ENCODE measurements at regions not wholly inside any gene's neighbourhood (a gene's known extent, or its start where the extent isn't known, plus 50 kb on each side); places are given as distances from the start of the nearest gene placed in this dataset.

DNA sequence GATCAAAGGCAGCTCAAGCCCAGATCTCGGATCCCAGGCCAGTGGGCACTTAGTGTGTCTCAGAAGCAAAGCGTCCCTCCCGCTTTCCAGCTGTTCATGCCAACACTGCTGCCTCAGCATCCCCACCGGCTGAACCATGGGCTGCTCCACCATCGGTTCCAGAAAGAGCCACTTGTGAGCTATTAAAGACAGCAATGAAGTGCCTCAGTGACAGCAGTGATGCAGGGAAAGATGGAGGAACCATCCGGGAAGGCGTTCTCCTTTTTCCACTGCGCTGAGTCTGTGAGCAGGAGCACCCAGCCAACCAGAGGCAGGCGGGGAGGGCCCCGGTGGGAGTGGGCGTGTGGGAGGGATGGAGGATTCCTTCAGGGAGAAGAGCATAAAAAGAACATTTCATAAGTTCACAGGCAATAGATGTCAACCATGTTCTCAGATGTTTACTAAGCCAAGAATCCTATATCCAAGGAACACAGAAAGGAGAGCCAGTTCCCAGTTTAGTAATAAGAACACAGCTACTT lies 96.2 kb upstream of the MKI67 start:
- DNase-seq: no peak

DNA sequence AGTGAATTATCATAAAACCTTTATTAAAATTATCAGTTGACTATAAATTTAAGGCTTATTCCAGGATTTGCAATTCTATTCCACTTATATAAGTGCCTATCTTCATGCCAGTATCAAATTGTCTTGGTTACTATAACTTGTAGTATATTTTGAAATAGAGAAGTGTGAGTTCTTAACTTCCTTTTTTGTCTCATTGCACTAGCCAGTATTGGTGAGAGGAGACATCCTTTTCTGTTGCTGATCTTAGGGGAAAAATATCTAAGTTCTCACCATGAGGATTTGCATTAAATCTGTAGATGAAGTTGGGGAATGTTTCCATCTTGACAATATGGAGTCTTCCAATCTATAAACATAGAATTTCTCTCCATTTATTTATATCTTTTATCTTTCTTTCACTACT lies 104.2 kb upstream of the MKI67 start:
- no peak for DNase-seq

- DNase-seq: no peak
Observed at GRCh38 chr10:128233422-128233821, 107.2 kb upstream of the MKI67 start.

- no peak for DNase-seq
Observed at GRCh38 chr10:128237710-128238109, 111.5 kb upstream of the MKI67 start.

DNA sequence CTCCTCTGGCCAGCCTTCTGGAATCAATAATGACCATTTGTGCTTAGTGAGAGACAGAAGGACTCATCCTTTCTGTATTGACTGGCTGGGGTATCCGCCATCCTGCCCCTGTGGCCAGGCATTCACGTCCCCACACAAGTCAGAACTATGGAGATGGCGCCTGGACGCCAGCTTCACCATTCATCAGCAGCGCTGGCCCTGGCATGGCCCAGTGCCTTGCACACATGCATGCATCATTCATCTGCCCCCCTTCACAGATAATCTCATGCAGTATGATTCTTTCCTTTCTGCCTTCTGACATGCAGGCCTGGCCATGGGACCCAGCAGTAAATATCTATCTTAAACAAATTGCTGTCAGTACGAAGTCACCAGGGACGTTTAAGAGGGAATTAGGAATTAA lies 114.8 kb upstream of the MKI67 start:
- no peak for DNase-seq

DNA sequence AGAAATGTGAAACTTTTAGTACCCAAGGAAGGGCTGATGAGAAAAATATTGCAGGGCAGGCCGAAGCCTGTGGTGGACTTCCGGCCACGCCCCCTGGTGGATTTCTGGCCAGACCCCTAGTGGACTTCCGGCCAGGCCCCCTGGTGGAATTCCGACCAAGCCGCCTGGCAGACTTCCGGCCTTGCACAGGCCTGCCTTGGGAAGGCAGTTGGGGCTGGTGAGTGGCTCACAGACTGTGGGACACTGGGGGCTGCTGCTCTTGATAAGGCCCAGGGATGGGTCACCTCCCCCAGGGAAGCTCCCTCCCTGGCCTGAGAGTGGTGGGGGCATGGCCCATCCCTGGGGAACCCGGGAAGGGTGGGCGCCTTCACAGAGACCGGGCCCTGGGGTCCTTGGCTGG lies 116.4 kb upstream of the MKI67 start:
- DNase-seq: no peak

- no peak for DNase-seq
Observed at GRCh38 chr10:128245026-128245425, 118.8 kb upstream of the MKI67 start.

- DNase-seq: no peak
Observed at GRCh38 chr10:128247576-128247975, 121.4 kb upstream of the MKI67 start.

GRCh38 chr10:128254476-128254875 lies 128.3 kb upstream of the MKI67 start:
- DNase-seq: no peak

DNA sequence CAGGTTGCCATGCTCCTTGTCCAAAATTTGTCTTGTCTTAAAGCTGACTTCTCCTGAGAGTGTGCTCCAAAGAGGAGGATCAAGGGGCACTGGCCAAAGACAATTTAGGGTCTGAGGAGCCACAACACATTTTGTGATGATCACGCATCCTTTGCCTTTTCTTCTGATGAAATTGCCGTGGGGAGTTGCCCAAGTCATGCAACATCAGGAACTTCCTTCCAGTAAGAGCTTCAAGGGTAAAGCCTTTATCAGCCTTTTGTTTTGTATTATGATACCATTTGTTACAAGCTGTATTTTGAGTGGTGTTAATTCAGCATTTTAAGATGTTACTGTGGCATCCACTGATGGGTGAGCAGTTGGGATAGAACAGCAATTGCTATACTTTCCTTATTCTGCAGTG lies 131.2 kb upstream of the MKI67 start:
- no peak for DNase-seq

GRCh38 chr10:128258421-128258976 lies 132.3 kb upstream of the MKI67 start:
- DNase-seq: no peak

GRCh38 chr10:128263891-128264688 lies 137.9 kb upstream of the MKI67 start:
- DNase-seq: peak; percentile 32

- DNase-seq: no peak
Observed at GRCh38 chr10:128265596-128265995, 139.4 kb upstream of the MKI67 start.

GRCh38 chr10:128267581-128267980 lies 141.4 kb upstream of the MKI67 start:
- DNase-seq: no peak

DNA sequence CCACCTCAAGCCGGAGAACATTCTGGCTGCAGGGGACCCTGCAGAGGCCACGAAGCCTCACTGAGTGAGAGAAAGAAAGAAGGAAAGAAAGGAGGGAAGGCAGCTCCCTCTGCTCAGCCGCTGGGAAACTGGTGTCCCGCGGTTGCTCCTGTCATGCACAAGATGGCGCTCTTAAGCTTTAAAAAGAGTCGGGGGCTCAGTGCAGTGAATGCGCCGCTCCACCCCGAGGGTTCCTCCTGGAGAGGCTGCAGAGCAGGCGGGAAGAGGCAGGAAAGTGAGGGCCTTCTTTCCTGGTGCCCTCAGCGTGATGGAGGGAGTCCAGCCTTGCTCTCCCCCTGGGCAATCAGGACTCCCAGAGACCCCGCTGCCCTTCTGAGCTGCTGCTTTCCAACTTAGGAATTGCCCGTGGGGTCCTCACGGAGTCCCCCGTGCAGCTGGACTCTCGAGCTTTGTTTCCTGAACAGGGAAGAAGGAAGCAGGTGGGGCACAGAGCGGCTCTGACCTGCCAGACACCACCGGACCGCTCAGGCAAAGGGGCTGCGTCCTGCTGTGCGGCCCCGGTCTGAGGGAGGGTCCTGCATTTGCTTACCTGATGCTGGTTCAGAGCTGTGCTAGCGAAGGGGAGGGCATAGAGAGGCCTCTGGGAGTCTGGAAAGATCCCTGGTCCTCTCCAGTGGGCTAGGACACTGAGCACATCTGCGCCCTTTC lies 141.9 kb upstream of the MKI67 start:
- DNase-seq: peak; percentile 7

- DNase-seq: no peak
Observed at GRCh38 chr10:128274938-128275337, 148.7 kb upstream of the MKI67 start.

GRCh38 chr10:128275388-128276177 lies 149.4 kb upstream of the MKI67 start:
- DNase-seq: no peak

GRCh38 chr10:128277267-128277840 lies 151.1 kb upstream of the MKI67 start:
- DNase-seq: no peak

DNA sequence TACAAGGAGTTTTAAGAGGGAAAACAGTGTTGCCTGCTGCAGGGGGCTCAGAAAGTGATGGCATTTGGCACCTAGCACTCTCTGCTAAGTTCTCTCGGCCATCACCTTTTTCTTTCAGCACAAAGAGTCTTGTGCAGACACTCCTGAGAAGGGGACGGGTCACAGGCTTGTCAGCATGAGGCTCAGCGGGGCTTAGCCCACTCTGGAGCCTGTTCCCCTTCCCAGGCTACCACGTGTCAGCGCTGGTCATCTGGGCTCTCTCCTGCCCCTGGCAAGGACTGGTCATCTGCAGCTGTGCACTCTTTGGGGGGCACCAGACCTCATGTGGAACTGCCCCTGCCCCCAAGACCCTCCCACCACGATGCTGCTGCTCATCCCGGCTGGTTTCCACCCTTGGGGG lies 152.1 kb upstream of the MKI67 start:
- DNase-seq: no peak

DNA sequence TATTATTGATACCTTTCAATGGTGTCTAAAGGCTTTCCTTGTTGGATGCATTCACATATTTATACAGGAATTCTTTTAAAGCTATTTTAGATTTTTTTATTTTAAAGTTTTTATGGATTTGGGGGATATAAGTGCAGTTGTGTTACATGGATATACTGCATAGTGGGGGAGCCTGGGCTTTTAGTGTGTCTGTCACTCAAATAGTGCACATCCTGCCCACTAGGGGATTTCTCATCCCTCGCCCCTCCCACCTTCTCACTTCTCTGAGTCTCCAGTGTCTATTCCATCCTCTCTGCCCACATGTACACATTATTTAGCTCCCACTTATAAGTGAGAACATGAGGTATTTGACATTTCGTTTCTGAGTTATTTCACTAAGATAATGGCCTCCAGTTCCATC lies 154.0 kb upstream of the MKI67 start:
- no peak for DNase-seq

DNA sequence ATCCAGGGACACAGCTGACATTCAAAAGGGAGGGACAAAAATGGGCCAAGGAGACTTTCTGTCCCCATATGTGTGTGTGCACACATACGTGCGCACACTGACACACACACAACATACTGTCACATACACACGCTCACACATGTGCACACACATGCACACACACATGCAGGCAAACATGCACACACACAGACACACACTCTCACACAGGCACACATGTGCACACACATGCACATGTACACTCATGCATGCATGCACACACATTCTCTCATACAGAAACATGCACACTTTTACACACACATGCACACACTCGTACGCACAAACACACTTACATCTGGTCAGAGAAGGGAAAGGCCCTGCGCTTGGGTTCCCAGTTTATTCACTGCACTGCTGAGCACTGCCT lies 155.1 kb upstream of the MKI67 start:
- DNase-seq: no peak

GRCh38 chr10:128281861-128282260 lies 155.6 kb upstream of the MKI67 start:
- DNase-seq: no peak
